ENCODE measurements at regions not wholly inside any gene's neighbourhood (a gene's known extent, or its start where the extent isn't known, plus 50 kb on each side); places are given as distances from the start of the nearest gene placed in this dataset.
"Not testable (repeated sequence)": the region's sequence is repeated elsewhere in the genome, so short reads cannot be mapped to it uniquely, and the experiment has no call there.

GRCh38 chr4:183008492-183008891, 90.6 kb upstream of the WWC2 start:
- Histone ChIP-seq H3K27ac (ENCODE audit: low read depth, low read length) (no peak overlapping the region), H3K27me3 (ENCODE audit: control insufficient read depth, insufficient read depth, low read length) (peaks cover 30% of the 10 kb centered on the region), H3K4me3 (ENCODE audit: low read depth, low read length) (no peak overlapping the region), H3K9me3 (ENCODE audit: control insufficient read depth, insufficient read depth, low read length) (no peaks in the 10 kb centered on the region)
- no peak for DNase-seq (ENCODE audit: low read depth, low spot score)
- CTCF ChIA-PET = no interaction called here
- POLR2A ChIA-PET = no interaction called here
- no peak for TF ChIP-seq CTCF (IDR thresholded peaks at IDR 0.05; ENCODE audit: low read depth, low read length)

- POLR2A ChIA-PET; H3K9me3 ChIP-seq (ENCODE audit: control insufficient read depth, insufficient read depth, low read length); CTCF ChIA-PET; H3K4me3 ChIP-seq (ENCODE audit: low read depth, low read length); DNase-seq (ENCODE audit: low read depth, low spot score); H3K27ac ChIP-seq (ENCODE audit: low read depth, low read length): not testable (repeated sequence)
- peaks cover 19% of the 10 kb centered on the region for H3K27me3 ChIP-seq (ENCODE audit: control insufficient read depth, insufficient read depth, low read length)
These were observed 87.2 kb upstream of the DCTD start for GRCh38 chr4:183004370-183004769.

- no peak for DNase-seq (ENCODE audit: low read depth, low spot score)
- no peak overlapping the region for H3K4me3 ChIP-seq (ENCODE audit: low read depth, low read length)
- H3K27me3 ChIP-seq (ENCODE audit: control insufficient read depth, insufficient read depth, low read length) = no peaks in the 10 kb centered on the region
- no peaks in the 10 kb centered on the region; the same call in 1 of the 2 replicates for H3K9me3 ChIP-seq (ENCODE audit: control insufficient read depth, insufficient read depth, low read length)
- ChIA-PET CTCF (no interaction called here), POLR2A (no interaction called here)
- no peak overlapping the region for H3K27ac ChIP-seq (ENCODE audit: low read depth, low read length)
- TF ChIP-seq CTCF (IDR thresholded peaks at IDR 0.05; ENCODE audit: low read depth, low read length) = no peak
These were observed 77.0 kb upstream of the DCTD start for GRCh38 chr4:182994171-182994570.

GRCh38 chr4:182978152-182978827, 61.1 kb upstream of the DCTD start:
- POLR2A ChIA-PET = no interaction called here

GRCh38 chr4:182975806-182976205, 58.6 kb upstream of the DCTD start:
- H3K27me3 ChIP-seq (ENCODE audit: control insufficient read depth, insufficient read depth, low read length) = no peaks in the 10 kb centered on the region
- peaks cover 6% of the 10 kb centered on the region for H3K9me3 ChIP-seq (ENCODE audit: control insufficient read depth, insufficient read depth, low read length)
- DNase-seq (ENCODE audit: low read depth, low spot score) = peak; percentile 29
- H3K27ac ChIP-seq (ENCODE audit: low read depth, low read length) = no peak overlapping the region
- ChIA-PET POLR2A (interaction anchor here (0.6 kb wide), 1 partner anchor 25 kb away, joined by 3 read pairs; no protein-coding TSS in a partner anchor), CTCF (interaction anchor here (1.7 kb wide), 1 partner anchor 37 kb away, joined by 4 read pairs; no protein-coding TSS in a partner anchor)
- TF ChIP-seq CTCF (IDR thresholded peaks at IDR 0.05; ENCODE audit: low read depth, low read length) = no peak
- H3K4me3 ChIP-seq (ENCODE audit: low read depth, low read length) = no peak overlapping the region

More at GRCh38 chr4:182978152-182978827, 61.1 kb upstream of the DCTD start:
- DNase-seq (ENCODE audit: low read depth, low spot score) = no peak
- H3K4me3 ChIP-seq (ENCODE audit: low read depth, low read length) = no peak overlapping the region
- no peak overlapping the region for H3K27ac ChIP-seq (ENCODE audit: low read depth, low read length)
- CTCF ChIA-PET = interaction anchor here (1.4 kb wide), 1 partner anchor 40 kb away, joined by 3 read pairs; no protein-coding TSS in a partner anchor
- peaks cover 6% of the 10 kb centered on the region for H3K9me3 ChIP-seq (ENCODE audit: control insufficient read depth, insufficient read depth, low read length)
- no peaks in the 10 kb centered on the region for H3K27me3 ChIP-seq (ENCODE audit: control insufficient read depth, insufficient read depth, low read length)
- no peak for TF ChIP-seq CTCF (IDR thresholded peaks at IDR 0.05; ENCODE audit: low read depth, low read length)
